Endothelial cell of umbilical vein (primary cell): ENCODE measurements at regions not wholly inside any gene's neighbourhood (a gene's known extent, or its start where the extent isn't known, plus 50 kb on each side); places are given as distances from the start of the nearest gene placed in this dataset.

Experiments
- BruUV-seq: library from RNA; stranded (reverse); fragments of 400-500 nt; replicated peaks from 2 replicates; lab custom pipeline; 2021; lab: Mats Ljungman, UMichigan
- CTCF ChIA-PET: fragments of 300-600, 350-600 bp; sonication (Branson Sonifier 250); formaldehyde crosslinking; loops from one replicate; lab custom pipeline; 2021; ENCODE audit warnings: antibody characterized with exemption, inconsistent platforms; lab: Charles Lee
- POLR2A ChIA-PET: fragments of 300-600, 350-600 bp; sonication (Branson Sonifier 250); formaldehyde crosslinking; loops from one replicate; lab custom pipeline; 2021; ENCODE audit warnings: antibody characterized with exemption, inconsistent platforms; lab: Charles Lee
- DNase-seq: peaks from one replicate; pipeline ENCODE4 v3.0.0-alpha.2; 2011; ENCODE audit warnings: low read depth, low spot score
- FAIRE-seq: peaks from 2 replicates; lab custom pipeline; 2011; peaks lifted over from hg19 to GRCh38; lab: Jason Lieb, UNC
- H2AFZ ChIP-seq: 2 replicates; pipeline ENCODE4 v1.6.0; 2012; ENCODE audit warnings: low read depth, low read length, control low read depth, inconsistent platforms
- H3K27ac ChIP-seq: 2 replicates; pipeline ENCODE4 v1.5.1; 2011; ENCODE audit warnings: low read depth, mild to moderate bottlenecking, control low read depth, low read length, moderate library complexity; ENCODE audit not compliant: insufficient read depth
- H3K27me3 ChIP-seq, 2 experiments: 2 replicates each; pipeline versions ENCODE4 v1.6.0 to v1.6.1; 2011; ENCODE audit warnings: low read length in 2 of 2, mixed read lengths in 1 of 2; ENCODE audit not compliant: control insufficient read depth in 2 of 2, insufficient read depth in 2 of 2
- H3K36me3 ChIP-seq, 2 experiments: 2 replicates in 1 of 2; 3 replicates in 1 of 2; pipeline ENCODE4 v1.5.1; 2011; ENCODE audit warnings: low read length in 2 of 2, mild to moderate bottlenecking in 1 of 2, moderate library complexity in 1 of 2; ENCODE audit not compliant: control insufficient read depth in 2 of 2, insufficient read depth in 2 of 2; ENCODE audit errors: extremely low read depth in 1 of 2
- H3K4me1 ChIP-seq: 3 replicates; pipeline ENCODE4 v1.5.1; 2011; ENCODE audit warnings: mild to moderate bottlenecking, low read length; ENCODE audit not compliant: control insufficient read depth, insufficient read depth; ENCODE audit errors: extremely low read depth
- H3K4me2 ChIP-seq: 2 replicates; pipeline ENCODE4 v1.6.1; 2011; ENCODE audit warnings: low read length, control low read depth, mixed read lengths; ENCODE audit not compliant: insufficient read depth
- H3K4me3 ChIP-seq, 3 experiments: fragments of 200-600 bp in 1 of 3; sonication (generic), shearing (Covaris generic) in 1 of 3; replicated peaks in 1 of 3; 2 replicates each; pipeline ENCODE4 v1.5.1; 2011 to 2016; ENCODE audit warnings: control low read depth in 3 of 3, low read length in 3 of 3, mild to moderate bottlenecking in 2 of 3, inconsistent platforms in 1 of 3, low read depth in 1 of 3, moderate library complexity in 1 of 3; ENCODE audit not compliant: insufficient read depth in 1 of 3
- H3K79me2 ChIP-seq: 2 replicates; pipeline ENCODE4 v1.6.0; 2012; ENCODE audit warnings: low read length, inconsistent platforms; ENCODE audit not compliant: control insufficient read depth, insufficient read depth
- H3K9ac ChIP-seq: replicated peaks from 2 replicates; pipeline ENCODE3; 2011; ENCODE audit warnings: low read length, control low read depth; ENCODE audit not compliant: insufficient read depth; ENCODE audit errors: extremely low read depth
- H3K9me1 ChIP-seq: replicated peaks from 3 replicates; pipeline ENCODE4 v1.6.0; 2011; ENCODE audit warnings: mild to moderate bottlenecking, low read length; ENCODE audit not compliant: control insufficient read depth, insufficient read depth; ENCODE audit errors: extremely low read depth
- H3K9me3 ChIP-seq: replicated peaks from 2 replicates; pipeline ENCODE4 v1.5.1; 2012; ENCODE audit warnings: low read length, inconsistent platforms; ENCODE audit not compliant: control insufficient read depth, insufficient read depth
- H4K20me1 ChIP-seq: replicated peaks from 2 replicates; pipeline ENCODE3; 2011; ENCODE audit warnings: mild to moderate bottlenecking, low read length; ENCODE audit not compliant: control insufficient read depth, insufficient read depth; ENCODE audit errors: extremely low read depth
- CTCF ChIP-seq, 2 donors: IDR thresholded peaks; 1 replicate in 1 of 2; 2 replicates in 1 of 2; pipeline ENCODE4 v1.5.1; 2011; ENCODE audit warnings: low read length in 2 of 2, mild to moderate bottlenecking in 2 of 2, moderate library complexity in 2 of 2, control low read depth in 1 of 2, inconsistent platforms in 1 of 2, low read depth in 1 of 2; ENCODE audit not compliant: insufficient read depth in 1 of 2; ENCODE audit errors: extremely low read depth in 1 of 2
- EZH2 ChIP-seq: IDR thresholded peaks from 2 replicates; pipeline ENCODE4 v1.6.1; 2012; ENCODE audit warnings: borderline replicate concordance, low read depth, mild to moderate bottlenecking, moderate library complexity, low read length, inconsistent platforms; ENCODE audit not compliant: severe bottlenecking
- FOS ChIP-seq: IDR thresholded peaks from 2 replicates; pipeline ENCODE4 v1.6.1; 2011; ENCODE audit warnings: mild to moderate bottlenecking, low read length, moderate library complexity, borderline replicate concordance; ENCODE audit not compliant: insufficient read depth
- GATA2 ChIP-seq: IDR thresholded peaks from 2 replicates; pipeline ENCODE4 v1.7.0; 2011; ENCODE audit warnings: low read depth, mild to moderate bottlenecking, moderate library complexity, mixed read lengths, low read length; ENCODE audit not compliant: insufficient read length, insufficient read depth
- JUN ChIP-seq: IDR thresholded peaks from 2 replicates; pipeline ENCODE4 v1.6.1; 2011; ENCODE audit warnings: borderline replicate concordance, low read depth; ENCODE audit not compliant: insufficient read length, insufficient read depth
- MAX ChIP-seq: IDR thresholded peaks from 2 replicates; pipeline ENCODE4 v1.6.1; 2011; ENCODE audit not compliant: insufficient read depth, insufficient read length
- MYC ChIP-seq: IDR thresholded peaks from one replicate; pipeline ENCODE4 v1.6.1; 2011; ENCODE audit warnings: mild to moderate bottlenecking, low read depth, low read length
- POLR2A ChIP-seq: IDR thresholded peaks from 2 replicates; pipeline ENCODE4 v1.6.1; 2012; ENCODE audit warnings: low read depth, mild to moderate bottlenecking, control low read depth, low read length
- POLR2AphosphoS5 ChIP-seq: IDR thresholded peaks from 2 replicates; pipeline ENCODE4 v1.6.1; 2012; ENCODE audit warnings: low read depth, mild to moderate bottlenecking, control low read depth, low read length, moderate library complexity; ENCODE audit not compliant: insufficient read depth
- dilution Hi-C: fragments of 300-500 bp; cut with MboI; formaldehyde crosslinking; loops from one replicate; pipeline ENCODE4 v1.15.0; 2019; ENCODE audit warnings: low sequenced_read_pairs; ENCODE audit not compliant: extremely low pct_ligation_motif_present
- intact Hi-C: fragments of 100-400 bp; cut with micrococcal nuclease; formaldehyde crosslinking; loops from one replicate; pipeline ENCODE4 v1.10.0; 2022

DNA sequence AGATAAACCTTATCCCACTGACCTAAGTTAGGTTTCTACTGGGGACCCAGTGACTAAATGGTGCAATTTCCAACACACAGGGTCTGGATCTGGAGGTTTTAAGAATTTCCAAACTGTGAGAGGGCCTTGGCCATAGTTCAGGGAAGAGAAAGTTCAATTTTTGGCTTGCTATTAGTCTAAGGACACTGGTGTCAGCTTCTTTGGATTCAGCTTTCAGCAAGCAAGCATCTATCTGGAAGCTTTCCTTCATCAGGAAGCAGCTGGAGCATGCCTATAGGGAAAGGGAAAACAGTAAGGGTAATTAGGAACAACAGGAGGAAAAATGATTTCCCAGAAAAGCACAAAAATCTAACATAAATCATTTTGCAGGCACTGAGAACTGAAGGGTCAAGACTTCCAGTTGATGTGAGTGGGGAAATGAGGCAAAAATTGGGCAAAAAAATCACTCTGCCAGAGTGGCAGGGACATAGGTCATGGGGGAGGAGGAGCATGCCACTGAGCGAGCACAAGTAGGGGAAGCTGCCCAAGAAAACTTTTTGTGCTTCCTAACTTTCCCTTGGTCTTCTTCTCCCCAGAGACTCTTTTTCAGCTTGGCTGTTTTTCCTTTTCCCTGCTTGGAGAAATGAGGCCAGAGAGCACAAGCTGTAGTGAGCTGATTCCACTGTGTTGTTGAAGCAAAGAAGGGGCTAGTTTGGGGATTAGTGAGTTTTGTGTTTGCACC lies 299.6 kb downstream of the FGF10 start:
- H3K27me3 ChIP-seq = no peaks in the 10 kb centered on the region
- no peak overlapping the region for H2AFZ ChIP-seq
- dilution Hi-C loops (no loop called here), intact Hi-C loops (no loop called here)
- H3K79me2 ChIP-seq = no peaks in the 10 kb centered on the region
- FAIRE-seq (no peak), DNase-seq (no peak)
- POLR2A ChIA-PET = no interaction called here
- no peaks in the 10 kb centered on the region for H3K36me3 ChIP-seq
- no peak overlapping the region for H3K27ac ChIP-seq
- H3K4me1 ChIP-seq = no peaks in the 10 kb centered on the region
- no peaks in the 10 kb centered on the region for H3K9me1 ChIP-seq
- no peak for TF ChIP-seq CTCF (IDR thresholded peaks at IDR 0.05; ENCODE audit: extremely low read depth in 1 of 2, insufficient read depth in 1 of 2, low read depth in 1 of 2, low read length in 2 of 2)
- TF ChIP-seq FOS = no peak
- no peak for TF ChIP-seq MAX
- no peak for TF ChIP-seq MYC
- TF ChIP-seq JUN = no peak
- no peak for TF ChIP-seq EZH2
- no peak for TF ChIP-seq GATA2
- TF ChIP-seq POLR2AphosphoS5 = no peak
- TF ChIP-seq POLR2A = no peak
- no peaks in the 10 kb centered on the region for H4K20me1 ChIP-seq
- no peak overlapping the region for H3K4me2 ChIP-seq
- H3K9ac ChIP-seq = no peak overlapping the region
- no peaks in the 10 kb centered on the region for H3K9me3 ChIP-seq
- BruUV-seq = no TSS peak
- CTCF ChIA-PET = no interaction called here
- no peak overlapping the region for H3K4me3 ChIP-seq
